SJCRH30 (cell line): ENCODE measurements at regions not wholly inside any gene's neighbourhood (a gene's known extent, or its start where the extent isn't known, plus 50 kb on each side); places are given as distances from the start of the nearest gene placed in this dataset.

Source experiments
- DNase-seq, 2 experiments: peaks; one replicate each; pipeline ENCODE4 v3.0.0-alpha.2; 2015 to 2020
- H3K27ac ChIP-seq: fragments of 250-450 bp; sonication (Bioruptor Pico); 2 replicates; pipeline ENCODE4 v1.5.1; 2020; ENCODE audit warnings: mild to moderate bottlenecking, moderate library complexity
- H3K27me3 ChIP-seq: fragments of 250-450 bp; sonication (Bioruptor Pico); 2 replicates; pipeline ENCODE4 v1.5.1; 2020; ENCODE audit warnings: mild to moderate bottlenecking, moderate library complexity
- H3K36me3 ChIP-seq: fragments of 250-450 bp; sonication (Bioruptor Pico); 2 replicates; pipeline ENCODE4 v1.5.1; 2020; ENCODE audit warnings: mild to moderate bottlenecking, moderate library complexity
- H3K4me1 ChIP-seq: fragments of 250-450 bp; sonication (Bioruptor Pico); 2 replicates; pipeline ENCODE4 v1.5.1; 2020; ENCODE audit warnings: mild to moderate bottlenecking, moderate library complexity
- H3K4me3 ChIP-seq: fragments of 250-450 bp; sonication (Bioruptor Pico); 2 replicates; pipeline ENCODE4 v1.5.1; 2020; ENCODE audit warnings: mild to moderate bottlenecking, moderate library complexity
- H3K9me3 ChIP-seq: fragments of 250-450 bp; sonication (Bioruptor Pico); replicated peaks from 2 replicates; pipeline ENCODE4 v1.5.1; 2020; ENCODE audit warnings: mild to moderate bottlenecking, moderate library complexity

- no peak overlapping the region for H3K27ac ChIP-seq
- DNase-seq, result no peak
- no peaks in the 10 kb centered on the region for H3K9me3 ChIP-seq
- H3K27me3 ChIP-seq, result no peaks in the 10 kb centered on the region
- no peaks in the 10 kb centered on the region for H3K4me1 ChIP-seq
- H3K36me3 ChIP-seq, result no peaks in the 10 kb centered on the region
- no peak overlapping the region for H3K4me3 ChIP-seq
These were observed 798.4 kb upstream of the EEF2KMT start for GRCh38 chr16:5895976-5896375.

- H3K27ac ChIP-seq, result no peak overlapping the region
- H3K9me3 ChIP-seq, result no peaks in the 10 kb centered on the region
- no peaks in the 10 kb centered on the region for H3K27me3 ChIP-seq
- no peaks in the 10 kb centered on the region for H3K4me1 ChIP-seq
- no peak for DNase-seq
- H3K4me3 ChIP-seq, result no peak overlapping the region
- no peaks in the 10 kb centered on the region for H3K36me3 ChIP-seq
These were observed 797.5 kb upstream of the EEF2KMT start for GRCh38 chr16:5895137-5895536.

- Histone ChIP-seq H3K27me3 (no peaks in the 10 kb centered on the region), H3K9me3 (no peaks in the 10 kb centered on the region), H3K36me3 (no peaks in the 10 kb centered on the region), H3K4me1 (no peaks in the 10 kb centered on the region), H3K4me3 (no peak overlapping the region), H3K27ac (no peak overlapping the region)
- no peak for DNase-seq
These were observed 793.7 kb upstream of the EEF2KMT start for GRCh38 chr16:5891296-5891695.

GRCh38 chr16:5885521-5885920 lies 787.9 kb upstream of the EEF2KMT start:
- Histone ChIP-seq H3K27me3 (no peaks in the 10 kb centered on the region), H3K9me3 (no peaks in the 10 kb centered on the region), H3K4me1 (no peaks in the 10 kb centered on the region), H3K4me3 (no peak overlapping the region), H3K27ac (no peak overlapping the region), H3K36me3 (no peaks in the 10 kb centered on the region)
- DNase-seq, result no peak

GRCh38 chr16:5884996-5885395 lies 787.4 kb upstream of the EEF2KMT start:
- Histone ChIP-seq H3K4me3 (no peak overlapping the region), H3K27me3 (no peaks in the 10 kb centered on the region), H3K4me1 (no peaks in the 10 kb centered on the region), H3K27ac (no peak overlapping the region), H3K9me3 (no peaks in the 10 kb centered on the region), H3K36me3 (no peaks in the 10 kb centered on the region)
- DNase-seq, result no peak

DNA sequence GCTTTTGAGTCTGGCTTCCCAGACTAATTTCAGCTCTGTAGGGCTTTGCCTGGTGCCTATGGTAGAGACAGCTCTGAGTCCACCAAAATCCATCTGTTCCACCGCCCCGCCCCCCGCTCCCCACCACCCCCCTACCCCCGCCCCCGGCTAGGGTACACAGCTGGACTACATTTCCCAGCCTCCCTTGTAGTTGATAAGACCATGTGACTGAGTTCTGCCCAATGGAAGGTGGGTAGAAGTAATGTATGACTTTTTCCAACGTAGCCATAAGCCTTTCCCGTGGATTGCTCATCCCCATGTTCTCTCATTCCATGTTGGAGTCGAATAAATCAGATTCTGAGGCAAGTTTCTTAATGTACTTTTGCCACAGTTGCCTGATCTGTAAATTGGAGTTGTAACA lies 786.7 kb upstream of the EEF2KMT start:
- Histone ChIP-seq H3K9me3 (no peaks in the 10 kb centered on the region), H3K4me1 (no peaks in the 10 kb centered on the region), H3K27me3 (no peaks in the 10 kb centered on the region), H3K36me3 (no peaks in the 10 kb centered on the region), H3K4me3 (no peak overlapping the region), H3K27ac (no peak overlapping the region)
- no peak for DNase-seq

GRCh38 chr16:5882087-5882640 lies 784.6 kb upstream of the EEF2KMT start:
- DNase-seq, result no peak
- Histone ChIP-seq H3K4me1 (no peaks in the 10 kb centered on the region), H3K36me3 (no peaks in the 10 kb centered on the region), H3K9me3 (no peaks in the 10 kb centered on the region), H3K4me3 (no peak overlapping the region), H3K27me3 (no peaks in the 10 kb centered on the region), H3K27ac (no peak overlapping the region)

DNA sequence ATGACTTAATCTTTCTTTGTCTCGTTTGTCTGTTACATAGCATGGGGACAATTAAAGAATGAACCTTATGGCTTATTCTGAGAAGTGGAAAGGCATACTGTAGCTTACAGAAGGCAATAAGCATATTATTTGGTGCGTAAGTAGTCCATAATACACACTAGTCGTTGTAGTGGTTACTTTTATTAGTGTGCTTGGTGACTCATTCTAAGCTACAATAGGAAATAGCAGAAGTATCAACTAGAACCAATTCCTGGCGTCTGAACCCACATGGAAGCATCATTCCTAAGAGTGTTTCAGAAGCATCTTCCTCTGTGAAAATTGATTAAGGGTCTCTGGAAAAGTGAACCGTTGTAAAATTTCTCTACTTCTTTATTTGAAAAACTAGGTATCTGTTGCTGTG lies 777.8 kb upstream of the EEF2KMT start:
- H3K4me3 ChIP-seq, result no peak overlapping the region
- H3K36me3 ChIP-seq, result no peaks in the 10 kb centered on the region
- H3K27ac ChIP-seq, result no peak overlapping the region
- DNase-seq, result no peak
- H3K9me3 ChIP-seq, result no peaks in the 10 kb centered on the region
- no peaks in the 10 kb centered on the region for H3K4me1 ChIP-seq
- no peaks in the 10 kb centered on the region for H3K27me3 ChIP-seq

GRCh38 chr16:5874899-5875298 lies 777.3 kb upstream of the EEF2KMT start:
- Histone ChIP-seq H3K4me3 (no peak overlapping the region), H3K27ac (no peak overlapping the region), H3K4me1 (no peaks in the 10 kb centered on the region), H3K9me3 (no peaks in the 10 kb centered on the region), H3K27me3 (no peaks in the 10 kb centered on the region), H3K36me3 (no peaks in the 10 kb centered on the region)
- no peak for DNase-seq

DNA sequence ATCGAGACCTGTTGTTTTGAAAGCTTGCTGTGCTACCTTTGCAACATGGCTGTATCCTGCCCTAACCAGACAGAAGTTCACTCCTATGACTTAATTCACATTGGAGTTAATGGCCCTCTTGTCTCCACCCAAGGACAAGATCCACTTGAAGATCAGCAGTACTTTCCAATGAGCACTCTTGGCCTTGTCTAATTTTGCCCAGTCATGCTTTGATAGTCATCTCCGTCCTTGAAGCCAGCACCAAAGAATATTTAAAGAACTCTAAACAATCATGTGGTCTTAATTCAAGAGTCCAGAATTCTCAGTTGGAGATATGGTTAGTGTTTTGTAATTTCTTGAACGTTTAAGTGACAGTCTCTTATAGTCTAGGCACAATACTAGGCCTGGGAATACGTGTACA lies 775.6 kb upstream of the EEF2KMT start:
- Histone ChIP-seq H3K36me3 (no peaks in the 10 kb centered on the region), H3K4me1 (no peaks in the 10 kb centered on the region), H3K9me3 (no peaks in the 10 kb centered on the region), H3K27me3 (no peaks in the 10 kb centered on the region), H3K27ac (no peak overlapping the region), H3K4me3 (no peak overlapping the region)
- no peak for DNase-seq

- Histone ChIP-seq H3K27ac (no peak overlapping the region), H3K9me3 (no peaks in the 10 kb centered on the region), H3K4me1 (no peaks in the 10 kb centered on the region), H3K27me3 (0 out of 2 replicates have a peak, but pooled peaks cover 6% of the 10 kb centered on the region), H3K4me3 (no peak overlapping the region), H3K36me3 (no peaks in the 10 kb centered on the region)
- DNase-seq, result no peak
These were observed 773.5 kb upstream of the EEF2KMT start for GRCh38 chr16:5870886-5871691.

DNA sequence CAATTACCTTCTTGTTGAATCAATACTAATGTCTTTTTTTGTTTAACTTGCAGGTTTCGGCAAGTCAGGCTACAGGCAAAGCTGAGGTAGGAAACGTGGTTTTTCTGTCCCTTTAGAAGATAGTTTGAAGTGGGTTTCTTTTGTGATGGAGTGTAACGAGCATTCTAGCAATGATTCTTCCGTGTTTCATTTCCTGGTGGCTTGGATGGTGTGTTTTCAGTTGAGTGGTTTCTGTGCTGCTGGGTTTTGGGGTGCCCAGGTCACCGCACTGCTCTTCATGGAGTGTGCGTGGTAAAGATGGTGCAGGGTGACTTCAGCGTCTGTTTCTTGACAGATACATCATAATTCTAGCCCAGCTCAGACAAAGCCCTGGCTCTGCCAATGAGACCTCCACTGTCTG lies 769.7 kb upstream of the EEF2KMT start:
- Histone ChIP-seq H3K36me3 (no peaks in the 10 kb centered on the region), H3K9me3 (no peaks in the 10 kb centered on the region), H3K4me3 (no peak overlapping the region), H3K27me3 (0 out of 2 replicates have a peak, but pooled peaks cover 6% of the 10 kb centered on the region), H3K4me1 (no peaks in the 10 kb centered on the region), H3K27ac (no peak overlapping the region)
- DNase-seq, result no peak

GRCh38 chr16:5865236-5865635 lies 767.6 kb upstream of the EEF2KMT start:
- Histone ChIP-seq H3K4me3 (no peak overlapping the region), H3K27me3 (0 out of 2 replicates have a peak, but pooled peaks cover 6% of the 10 kb centered on the region), H3K36me3 (no peaks in the 10 kb centered on the region)

GRCh38 chr16:5863071-5863606 lies 765.5 kb upstream of the EEF2KMT start:
- no peak for DNase-seq
- no peaks in the 10 kb centered on the region for H3K9me3 ChIP-seq
- H3K4me3 ChIP-seq, result no peak overlapping the region
- 0 out of 2 replicates have a peak, but pooled peaks cover 6% of the 10 kb centered on the region for H3K27me3 ChIP-seq
- H3K36me3 ChIP-seq, result no peaks in the 10 kb centered on the region
- H3K4me1 ChIP-seq, result no peaks in the 10 kb centered on the region
- no peak overlapping the region for H3K27ac ChIP-seq

More at GRCh38 chr16:5865236-5865635, 767.6 kb upstream of the EEF2KMT start:
- H3K4me1 ChIP-seq, result no peaks in the 10 kb centered on the region
- H3K27ac ChIP-seq, result no peak overlapping the region
- no peaks in the 10 kb centered on the region for H3K9me3 ChIP-seq
- no peak for DNase-seq

- H3K9me3 ChIP-seq, result no peaks in the 10 kb centered on the region
- no peak overlapping the region for H3K27ac ChIP-seq
- DNase-seq, result no peak
These were observed 764.7 kb upstream of the EEF2KMT start for GRCh38 chr16:5862103-5862840.

More at GRCh38 chr16:5862103-5862840, 764.7 kb upstream of the EEF2KMT start:
- H3K4me1 ChIP-seq, result no peaks in the 10 kb centered on the region
- 0 out of 2 replicates have a peak, but pooled peaks cover 6% of the 10 kb centered on the region for H3K27me3 ChIP-seq
- H3K36me3 ChIP-seq, result no peaks in the 10 kb centered on the region
- no peak overlapping the region for H3K4me3 ChIP-seq
